Stimulated activated naive CD8-positive, alpha-beta T cell treated with anti-CD3 and anti-CD28 coated beads, Interleukin-15, amount 100 ng/mL, for 72 hours (primary cell): ENCODE measurements at regions not wholly inside any gene's neighbourhood (a gene's known extent, or its start where the extent isn't known, plus 50 kb on each side); places are given as distances from the start of the nearest gene placed in this dataset.

Source experiments
- ATAC-seq: fragments of 150-1000 bp; cut with Tn5 transposase; 2 replicates; pipeline ENCODE4 v1.10.0; 2021; ENCODE audit warnings: mild to moderate bottlenecking, moderate library complexity
- DNase-seq, 2 donors: peaks; one replicate each; pipeline ENCODE4 v3.0.0; 2021 to 2022
- H3K27ac Mint-ChIP-seq, 2 donors: one replicate each; pipeline ENCODE4 v1.8.0; 2022; ENCODE audit warnings: mild to moderate bottlenecking in 2 of 2, mixed read lengths in 2 of 2, moderate library complexity in 2 of 2
- H3K27me3 Mint-ChIP-seq: one replicate; pipeline ENCODE4 v1.8.0; 2022; ENCODE audit warnings: mixed read lengths
- H3K4me1 Mint-ChIP-seq: one replicate; pipeline ENCODE4 v1.8.0; 2022; ENCODE audit warnings: mild to moderate bottlenecking, mixed read lengths
- H3K4me3 Mint-ChIP-seq, 2 donors: one replicate each; pipeline ENCODE4 v1.8.0; 2022; ENCODE audit warnings: mild to moderate bottlenecking in 2 of 2, mixed read lengths in 2 of 2, moderate library complexity in 1 of 2
- H3K9me3 Mint-ChIP-seq, 2 donors: one replicate each; pipeline ENCODE4 v1.8.0; 2022; ENCODE audit warnings: mixed read lengths in 2 of 2

GRCh38 chr20:12051206-12052163 lies 133.8 kb downstream of the BTBD3 start:
- peaks cover 14% of the 10 kb centered on the region for H3K4me1 Mint-ChIP-seq
- DNase-seq: no peak
- H3K9me3 Mint-ChIP-seq: peaks cover 5 to 8% of the 10 kb centered on the region in 2 donors
- no peak for ATAC-seq
- H3K27me3 Mint-ChIP-seq: no peaks in the 10 kb centered on the region
- H3K27ac Mint-ChIP-seq: no peak overlapping the region
- no peak overlapping the region for H3K4me3 Mint-ChIP-seq

- H3K27me3 Mint-ChIP-seq: no peaks in the 10 kb centered on the region
- peaks cover 0 to 4% of the 10 kb centered on the region in 2 donors for H3K9me3 Mint-ChIP-seq
- DNase-seq (no peak), ATAC-seq (no peak)
- peaks cover 19% of the 10 kb centered on the region for H3K4me1 Mint-ChIP-seq
- H3K27ac Mint-ChIP-seq: peak overlapping the region in 1 of 2 donors; percentile 37
- no peak overlapping the region for H3K4me3 Mint-ChIP-seq
Measured at GRCh38 chr20:12053353-12053752, 135.7 kb downstream of the BTBD3 start.

GRCh38 chr20:12054556-12054955 lies 136.9 kb downstream of the BTBD3 start:
- no peak for DNase-seq
- Mint-ChIP-seq H3K9me3 (peaks cover 4 to 5% of the 10 kb centered on the region in 2 donors), H3K27ac (no peak overlapping the region), H3K27me3 (no peaks in the 10 kb centered on the region), H3K4me3 (no peak overlapping the region), H3K4me1 (peaks cover 19% of the 10 kb centered on the region)
- no peak for ATAC-seq

GRCh38 chr20:12055161-12055560 lies 137.5 kb downstream of the BTBD3 start:
- Mint-ChIP-seq H3K4me1 (peaks cover 19% of the 10 kb centered on the region), H3K27me3 (no peaks in the 10 kb centered on the region), H3K9me3 (peaks cover 4 to 11% of the 10 kb centered on the region in 2 donors), H3K4me3 (no peak overlapping the region), H3K27ac (peak overlapping the region in 1 of 2 donors; percentile 82)
- DNase-seq (no peak), ATAC-seq (no peak)

GRCh38 chr20:12056839-12057238 lies 139.1 kb downstream of the BTBD3 start:
- peaks cover 0 to 18% of the 10 kb centered on the region in 2 donors for H3K9me3 Mint-ChIP-seq
- H3K27ac Mint-ChIP-seq: no peak overlapping the region
- peaks cover 19% of the 10 kb centered on the region for H3K4me1 Mint-ChIP-seq
- H3K27me3 Mint-ChIP-seq: no peaks in the 10 kb centered on the region
- no peak overlapping the region for H3K4me3 Mint-ChIP-seq
- ATAC-seq (no peak), DNase-seq (no peak)

GRCh38 chr20:12057778-12058177 lies 140.1 kb downstream of the BTBD3 start:
- H3K27me3 Mint-ChIP-seq: no peaks in the 10 kb centered on the region
- ATAC-seq (no peak), DNase-seq (no peak)
- no peak overlapping the region for H3K27ac Mint-ChIP-seq
- no peak overlapping the region for H3K4me3 Mint-ChIP-seq
- peaks cover 0 to 18% of the 10 kb centered on the region in 2 donors for H3K9me3 Mint-ChIP-seq
- peaks cover 15% of the 10 kb centered on the region for H3K4me1 Mint-ChIP-seq

- Mint-ChIP-seq H3K9me3 (peaks cover 0 to 18% of the 10 kb centered on the region in 2 donors), H3K4me1 (peaks cover 10% of the 10 kb centered on the region), H3K27me3 (no peaks in the 10 kb centered on the region), H3K27ac (no peak overlapping the region), H3K4me3 (no peak overlapping the region)
- DNase-seq (no peak), ATAC-seq (no peak)
Measured at GRCh38 chr20:12058216-12058615, 140.5 kb downstream of the BTBD3 start.

- Mint-ChIP-seq H3K4me1 (peaks cover 4% of the 10 kb centered on the region), H3K9me3 (peaks cover 0 to 18% of the 10 kb centered on the region in 2 donors), H3K27ac (no peak overlapping the region), H3K27me3 (no peaks in the 10 kb centered on the region), H3K4me3 (no peak overlapping the region)
- ATAC-seq: no peak
- no peak for DNase-seq
Measured at GRCh38 chr20:12061466-12061865, 143.8 kb downstream of the BTBD3 start.

- peaks cover 0 to 18% of the 10 kb centered on the region in 2 donors for H3K9me3 Mint-ChIP-seq
- H3K4me3 Mint-ChIP-seq: no peak overlapping the region
- DNase-seq (no peak), ATAC-seq (no peak)
- no peak overlapping the region for H3K27ac Mint-ChIP-seq
- H3K27me3 Mint-ChIP-seq: no peaks in the 10 kb centered on the region
- H3K4me1 Mint-ChIP-seq: no peaks in the 10 kb centered on the region
Measured at GRCh38 chr20:12063106-12063684, 145.5 kb downstream of the BTBD3 start.

- Mint-ChIP-seq H3K27ac (no peak overlapping the region), H3K27me3 (no peaks in the 10 kb centered on the region), H3K4me3 (no peak overlapping the region), H3K4me1 (no peaks in the 10 kb centered on the region), H3K9me3 (peaks cover 0 to 13% of the 10 kb centered on the region in 2 donors)
- DNase-seq (no peak), ATAC-seq (no peak)
Measured at GRCh38 chr20:12064540-12064939, 146.8 kb downstream of the BTBD3 start.

GRCh38 chr20:12067686-12068085 lies 150.0 kb downstream of the BTBD3 start:
- DNase-seq (no peak), ATAC-seq (no peak)
- Mint-ChIP-seq H3K4me3 (no peak overlapping the region), H3K27ac (no peak overlapping the region), H3K27me3 (no peaks in the 10 kb centered on the region), H3K9me3 (no peaks in the 10 kb centered on the region), H3K4me1 (no peaks in the 10 kb centered on the region)

- ATAC-seq (no peak), DNase-seq (no peak)
- H3K4me1 Mint-ChIP-seq: no peaks in the 10 kb centered on the region
- H3K27ac Mint-ChIP-seq: no peak overlapping the region
- no peaks in the 10 kb centered on the region for H3K27me3 Mint-ChIP-seq
- no peaks in the 10 kb centered on the region for H3K9me3 Mint-ChIP-seq
- H3K4me3 Mint-ChIP-seq: no peak overlapping the region
Measured at GRCh38 chr20:12068121-12068520, 150.4 kb downstream of the BTBD3 start.

GRCh38 chr20:12069181-12069580 lies 151.5 kb downstream of the BTBD3 start:
- no peak overlapping the region for H3K4me3 Mint-ChIP-seq
- no peaks in the 10 kb centered on the region for H3K9me3 Mint-ChIP-seq
- no peak overlapping the region for H3K27ac Mint-ChIP-seq
- no peaks in the 10 kb centered on the region for H3K27me3 Mint-ChIP-seq
- DNase-seq (no peak), ATAC-seq (no peak)
- H3K4me1 Mint-ChIP-seq: no peaks in the 10 kb centered on the region

GRCh38 chr20:12072221-12072953 lies 154.7 kb downstream of the BTBD3 start:
- H3K4me1 Mint-ChIP-seq: no peaks in the 10 kb centered on the region
- H3K27ac Mint-ChIP-seq: no peak overlapping the region
- ATAC-seq: no peak
- no peak for DNase-seq
- H3K27me3 Mint-ChIP-seq: no peaks in the 10 kb centered on the region
- peaks cover 0 to 4% of the 10 kb centered on the region in 2 donors for H3K9me3 Mint-ChIP-seq
- no peak overlapping the region for H3K4me3 Mint-ChIP-seq

GRCh38 chr20:12072954-12073264 lies 155.2 kb downstream of the BTBD3 start:
- Mint-ChIP-seq H3K4me1 (no peaks in the 10 kb centered on the region), H3K9me3 (peaks cover 0 to 4% of the 10 kb centered on the region in 2 donors), H3K27me3 (no peaks in the 10 kb centered on the region), H3K4me3 (no peak overlapping the region), H3K27ac (no peak overlapping the region)
- ATAC-seq (no peak), DNase-seq (no peak)
